Endodermal cell (in vitro differentiated cells): ENCODE measurements at regions not wholly inside any gene's neighbourhood (a gene's known extent, or its start where the extent isn't known, plus 50 kb on each side); places are given as distances from the start of the nearest gene placed in this dataset.

ENCODE experiments used
- DNase-seq: peaks from one replicate; pipeline ENCODE4 v3.0.0-alpha.2; 2017
- H3K27ac ChIP-seq: 2 replicates; pipeline ENCODE4 v1.5.1; 2013; ENCODE audit warnings: mild to moderate bottlenecking, low read depth, low read length, moderate library complexity
- H3K27me3 ChIP-seq: 2 replicates; pipeline ENCODE4 v1.6.1; 2013; ENCODE audit warnings: mild to moderate bottlenecking, low read length, moderate library complexity; ENCODE audit not compliant: insufficient read depth, control insufficient read depth, poor library complexity, severe bottlenecking
- H3K36me3 ChIP-seq: 2 replicates; pipeline ENCODE4 v1.7.0; 2013; ENCODE audit warnings: mild to moderate bottlenecking, low read length, moderate library complexity; ENCODE audit not compliant: control insufficient read depth, insufficient read depth
- H3K4me1 ChIP-seq: one replicate; pipeline ENCODE4 v1.7.0; 2013; ENCODE audit warnings: low read length; ENCODE audit not compliant: control insufficient read depth, insufficient read depth
- H3K4me3 ChIP-seq: 2 replicates; pipeline ENCODE4 v1.5.1; 2013; ENCODE audit warnings: mild to moderate bottlenecking, low read length, moderate library complexity
- H3K9ac ChIP-seq: 2 replicates; pipeline ENCODE4 v1.6.1; 2013; ENCODE audit warnings: mild to moderate bottlenecking, low read length, moderate library complexity; ENCODE audit not compliant: poor library complexity, severe bottlenecking; ENCODE audit errors: extremely low read depth
- H3K9me3 ChIP-seq: 2 replicates; pipeline ENCODE4 v1.6.1; 2013; ENCODE audit warnings: mild to moderate bottlenecking, low read length, moderate library complexity; ENCODE audit not compliant: control insufficient read depth
- H3K27ac Mint-ChIP-seq: 2 replicates; pipeline ENCODE4 v1.8.0; 2020; ENCODE audit warnings: mixed read lengths
- H3K27me3 Mint-ChIP-seq: 2 replicates; pipeline ENCODE4 v1.8.0; 2021; ENCODE audit warnings: mild to moderate bottlenecking, mixed read lengths; ENCODE audit not compliant: insufficient read depth
- H3K36me3 Mint-ChIP-seq: 2 replicates; pipeline ENCODE4 v1.8.0; 2020; ENCODE audit warnings: low read depth, mixed read lengths
- H3K4me1 Mint-ChIP-seq: 2 replicates; pipeline ENCODE4 v1.8.0; 2020; ENCODE audit warnings: mixed read lengths
- H3K4me3 Mint-ChIP-seq: 2 replicates; pipeline ENCODE4 v1.8.0; 2020; ENCODE audit warnings: mild to moderate bottlenecking, moderate library complexity, mixed read lengths
- H3K9me3 Mint-ChIP-seq: 2 replicates; pipeline ENCODE4 v1.8.0; 2020; ENCODE audit warnings: mild to moderate bottlenecking, mixed read lengths
- WGBS, 2 experiments: methylation state at CpG; one replicate each; pipeline versions ENCODE4 v1.1.5 to v1.1.7; 2013; ENCODE audit warnings: missing lambda C conversion rate in 2 of 2, mixed read lengths in 1 of 2; ENCODE audit not compliant: insufficient coverage in 1 of 2, insufficient read length in 1 of 2; 5-methylcytosine and 5-hydroxymethylcytosine counted together
- TF ChIP-seq, protein P1 (sequence below): fragments of 200-600 bp; sonication (generic); conservative IDR thresholded peaks from 2 replicates; pipeline ENCODE4 v1.5.0; 2021; ENCODE audit warnings: antibody characterized with exemption, mild to moderate bottlenecking

- Histone ChIP-seq H3K9me3 (peaks cover 17% of the 10 kb centered on the region), H3K4me1 (no peaks in the 10 kb centered on the region), H3K9ac (no peak overlapping the region), H3K27me3 (no peaks in the 10 kb centered on the region), H3K27ac (no peak overlapping the region), H3K4me3 (no peak overlapping the region), H3K36me3 (no peaks in the 10 kb centered on the region)
- DNase-seq = no peak
- Mint-ChIP-seq H3K4me3 (no peak overlapping the region), H3K27ac (no peak overlapping the region), H3K27me3 (peaks cover 4% of the 10 kb centered on the region), H3K9me3 (no peaks in the 10 kb centered on the region), H3K36me3 (no peaks in the 10 kb centered on the region), H3K4me1 (no peaks in the 10 kb centered on the region)
- 92 to 94% methylated on average over 2 of the region's 2 CpGs for WGBS, 2 experiments
- TF ChIP-seq, protein P1, sequence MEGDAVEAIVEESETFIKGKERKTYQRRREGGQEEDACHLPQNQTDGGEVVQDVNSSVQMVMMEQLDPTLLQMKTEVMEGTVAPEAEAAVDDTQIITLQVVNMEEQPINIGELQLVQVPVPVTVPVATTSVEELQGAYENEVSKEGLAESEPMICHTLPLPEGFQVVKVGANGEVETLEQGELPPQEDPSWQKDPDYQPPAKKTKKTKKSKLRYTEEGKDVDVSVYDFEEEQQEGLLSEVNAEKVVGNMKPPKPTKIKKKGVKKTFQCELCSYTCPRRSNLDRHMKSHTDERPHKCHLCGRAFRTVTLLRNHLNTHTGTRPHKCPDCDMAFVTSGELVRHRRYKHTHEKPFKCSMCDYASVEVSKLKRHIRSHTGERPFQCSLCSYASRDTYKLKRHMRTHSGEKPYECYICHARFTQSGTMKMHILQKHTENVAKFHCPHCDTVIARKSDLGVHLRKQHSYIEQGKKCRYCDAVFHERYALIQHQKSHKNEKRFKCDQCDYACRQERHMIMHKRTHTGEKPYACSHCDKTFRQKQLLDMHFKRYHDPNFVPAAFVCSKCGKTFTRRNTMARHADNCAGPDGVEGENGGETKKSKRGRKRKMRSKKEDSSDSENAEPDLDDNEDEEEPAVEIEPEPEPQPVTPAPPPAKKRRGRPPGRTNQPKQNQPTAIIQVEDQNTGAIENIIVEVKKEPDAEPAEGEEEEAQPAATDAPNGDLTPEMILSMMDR = no peak
Measured at GRCh38 chr5:71977311-71977710, 130.0 kb upstream of the MAP1B start.

DNA sequence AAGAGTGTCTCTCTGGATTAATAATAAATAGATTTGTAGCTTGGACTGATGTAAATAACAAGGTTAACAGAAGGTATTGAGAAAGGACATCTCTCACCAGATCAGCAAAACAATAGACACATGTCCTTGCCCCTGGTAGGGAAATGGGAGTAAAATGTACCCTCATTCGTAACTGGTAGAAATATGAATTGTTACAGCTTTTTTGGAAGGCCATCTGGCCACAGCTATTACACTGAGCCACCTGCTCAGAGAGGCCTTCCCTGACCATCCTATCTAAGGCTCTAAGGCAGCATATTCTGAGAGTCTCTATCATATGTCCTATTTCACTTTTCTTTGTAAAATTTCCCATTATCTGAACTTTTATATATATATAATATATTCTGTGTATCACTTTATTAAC is 129.1 kb upstream of the MAP1B start:
- Mint-ChIP-seq H3K9me3 (peaks cover 4% of the 10 kb centered on the region), H3K4me1 (no peaks in the 10 kb centered on the region), H3K36me3 (no peaks in the 10 kb centered on the region), H3K27ac (no peak overlapping the region), H3K27me3 (peaks cover 4% of the 10 kb centered on the region), H3K4me3 (no peak overlapping the region)
- no peak for DNase-seq
- Histone ChIP-seq H3K27me3 (no peaks in the 10 kb centered on the region), H3K27ac (no peak overlapping the region), H3K36me3 (no peaks in the 10 kb centered on the region), H3K9me3 (peaks cover 18% of the 10 kb centered on the region), H3K4me3 (no peak overlapping the region), H3K9ac (no peak overlapping the region), H3K4me1 (no peaks in the 10 kb centered on the region)
- TF ChIP-seq, protein P1 = no peak
- WGBS, 2 experiments = 94% methylated on average over 1 of the region's 1 CpG; no CpG with 5 or more reads in 1 of the 2 experiments

GRCh38 chr5:71982717-71983395 is 124.4 kb upstream of the MAP1B start:
- H3K36me3 Mint-ChIP-seq = no peaks in the 10 kb centered on the region
- DNase-seq = no peak
- H3K9ac ChIP-seq = no peak overlapping the region
- 44% methylated on average over 2 of the region's 2 CpGs; no CpG with 5 or more reads in 1 of the 2 experiments for WGBS, 2 experiments
- no peak overlapping the region for H3K4me3 ChIP-seq
- no peaks in the 10 kb centered on the region for H3K27me3 ChIP-seq
- no peaks in the 10 kb centered on the region for H3K4me1 ChIP-seq
- TF ChIP-seq, protein P1 = no peak
- no peak overlapping the region for H3K27ac ChIP-seq
- H3K27ac Mint-ChIP-seq = no peak overlapping the region
- peaks cover 18% of the 10 kb centered on the region for H3K9me3 ChIP-seq
- H3K4me3 Mint-ChIP-seq = no peak overlapping the region
- H3K9me3 Mint-ChIP-seq = peaks cover 4% of the 10 kb centered on the region
- no peaks in the 10 kb centered on the region for H3K36me3 ChIP-seq
- H3K27me3 Mint-ChIP-seq = no peaks in the 10 kb centered on the region
- H3K4me1 Mint-ChIP-seq = no peaks in the 10 kb centered on the region
